ENCODE measurements at regions not wholly inside any gene's neighbourhood (a gene's known extent, or its start where the extent isn't known, plus 50 kb on each side); places are given as distances from the start of the nearest gene placed in this dataset.

GRCh38 chr2:180376066-180376465 is 369.0 kb upstream of the CWC22 start:
- no peak for ATAC-seq
- Mint-ChIP-seq H3K27ac (no peak overlapping the region), H3K4me1 (no peaks in the 10 kb centered on the region), H3K36me3 (no peaks in the 10 kb centered on the region), H3K27me3 (no peaks in the 10 kb centered on the region), H3K4me3 (no peak overlapping the region), H3K9me3 (peaks cover 0 to 5% (median 0%) of the 10 kb centered on the region in 11 donors)
- Histone ChIP-seq H3K4me3 (ENCODE audit: low read length) (no peak overlapping the region), H3K36me3 (ENCODE audit: control insufficient read depth in 2 of 3, insufficient read depth in 3 of 3, low read length in 3 of 3) (no peaks in the 10 kb centered on the region), H3K27me3 (ENCODE audit: control insufficient read depth in 2 of 2, insufficient read depth in 2 of 2, low read length in 2 of 2) (no peaks in the 10 kb centered on the region), H3K27ac (ENCODE audit: low read depth, low read length) (no peak overlapping the region), H3K9me3 (ENCODE audit: control insufficient read depth in 2 of 3, low read length in 3 of 3) (no peaks in the 10 kb centered on the region), H3K4me1 (ENCODE audit: control insufficient read depth in 2 of 2, insufficient read depth in 2 of 2, low read length in 2 of 2) (no peaks in the 10 kb centered on the region)
- DNase-seq = no peak
- CTCF ChIA-PET = no interaction called here
- POLR2A ChIA-PET = no interaction called here
- intact Hi-C loops (cut with micrococcal nuclease) = no loop called here

GRCh38 chr2:180374502-180375281 is 367.6 kb upstream of the CWC22 start:
- Histone ChIP-seq H3K9me3 (ENCODE audit: control insufficient read depth in 2 of 3, low read length in 3 of 3) (no peaks in the 10 kb centered on the region), H3K36me3 (ENCODE audit: control insufficient read depth in 2 of 3, insufficient read depth in 3 of 3, low read length in 3 of 3) (no peaks in the 10 kb centered on the region)
- H3K4me1 Mint-ChIP-seq = no peaks in the 10 kb centered on the region

DNA sequence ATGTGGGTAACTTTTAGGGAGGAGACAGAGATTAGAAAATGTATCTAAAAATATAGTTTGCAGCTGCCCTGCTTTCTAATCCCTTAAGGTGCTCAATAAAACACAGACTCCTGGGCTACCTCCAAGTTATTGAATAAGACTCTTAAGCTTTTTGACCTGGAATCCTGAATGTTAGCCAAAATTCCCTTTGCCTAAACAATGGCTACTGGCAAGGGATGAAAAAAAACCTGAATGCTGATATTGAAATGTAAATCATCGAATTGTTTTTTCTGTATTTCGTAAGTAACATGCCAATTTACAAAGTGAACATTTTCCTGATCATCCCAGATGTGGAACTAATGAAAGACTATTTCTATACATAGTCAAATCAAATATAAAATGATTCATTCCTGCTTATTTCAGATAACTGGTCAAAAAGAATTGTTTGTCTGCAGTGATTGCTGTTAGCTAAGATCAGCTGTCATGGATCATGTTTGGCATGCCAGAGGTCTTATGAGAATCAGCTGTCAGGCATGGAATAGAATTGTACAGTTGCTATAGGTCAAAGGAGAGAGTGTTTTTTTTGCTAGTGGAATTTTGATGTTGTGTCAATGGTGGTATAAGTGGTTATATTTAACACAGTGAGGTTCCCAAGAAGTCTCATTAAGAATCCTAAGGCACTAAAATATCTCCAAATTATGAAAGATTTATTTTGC is 363.6 kb upstream of the CWC22 start:
- no peaks in the 10 kb centered on the region for H3K4me1 Mint-ChIP-seq
- ATAC-seq (no peak), DNase-seq (no peak)
- H3K27ac Mint-ChIP-seq = no peak overlapping the region
- intact Hi-C loops (cut with micrococcal nuclease) = no loop called here
- CTCF ChIA-PET = no interaction called here
- Histone ChIP-seq H3K27ac (ENCODE audit: low read depth, low read length) (no peak overlapping the region), H3K9me3 (ENCODE audit: control insufficient read depth in 2 of 3, low read length in 3 of 3) (no peaks in the 10 kb centered on the region), H3K4me3 (ENCODE audit: low read length) (no peak overlapping the region), H3K27me3 (ENCODE audit: control insufficient read depth in 2 of 2, insufficient read depth in 2 of 2, low read length in 2 of 2) (no peaks in the 10 kb centered on the region), H3K36me3 (ENCODE audit: control insufficient read depth in 2 of 3, insufficient read depth in 3 of 3, low read length in 3 of 3) (no peaks in the 10 kb centered on the region), H3K4me1 (ENCODE audit: control insufficient read depth in 2 of 2, insufficient read depth in 2 of 2, low read length in 2 of 2) (no peaks in the 10 kb centered on the region)
- POLR2A ChIA-PET = no interaction called here
- no peaks in the 10 kb centered on the region for H3K36me3 Mint-ChIP-seq
- no peak overlapping the region for H3K4me3 Mint-ChIP-seq
- H3K9me3 Mint-ChIP-seq = peaks cover 0 to 4% (median 0%) of the 10 kb centered on the region in 11 donors
- H3K27me3 Mint-ChIP-seq = no peaks in the 10 kb centered on the region

More at GRCh38 chr2:180374502-180375281, 367.6 kb upstream of the CWC22 start:
- no peak overlapping the region for H3K27ac Mint-ChIP-seq
- H3K27me3 Mint-ChIP-seq = no peaks in the 10 kb centered on the region
- no peaks in the 10 kb centered on the region for H3K27me3 ChIP-seq (ENCODE audit: control insufficient read depth in 2 of 2, insufficient read depth in 2 of 2, low read length in 2 of 2)
- H3K4me3 Mint-ChIP-seq = no peak overlapping the region
- CTCF ChIA-PET = no interaction called here
- no peak overlapping the region for H3K27ac ChIP-seq (ENCODE audit: low read depth, low read length)
- peaks cover 0 to 5% (median 0%) of the 10 kb centered on the region in 11 donors for H3K9me3 Mint-ChIP-seq
- H3K36me3 Mint-ChIP-seq = no peaks in the 10 kb centered on the region
- no peak overlapping the region for H3K4me3 ChIP-seq (ENCODE audit: low read length)
- DNase-seq = no peak
- intact Hi-C loops (cut with micrococcal nuclease) = no loop called here
- no peaks in the 10 kb centered on the region for H3K4me1 ChIP-seq (ENCODE audit: control insufficient read depth in 2 of 2, insufficient read depth in 2 of 2, low read length in 2 of 2)
- no peak for ATAC-seq
- POLR2A ChIA-PET = no interaction called here

- H3K36me3 Mint-ChIP-seq = no peaks in the 10 kb centered on the region
- Histone ChIP-seq H3K36me3 (ENCODE audit: control insufficient read depth in 2 of 3, insufficient read depth in 3 of 3, low read length in 3 of 3) (no peaks in the 10 kb centered on the region), H3K27me3 (ENCODE audit: control insufficient read depth in 2 of 2, insufficient read depth in 2 of 2, low read length in 2 of 2) (no peaks in the 10 kb centered on the region), H3K4me3 (ENCODE audit: low read length) (no peak overlapping the region), H3K27ac (ENCODE audit: low read depth, low read length) (no peak overlapping the region), H3K4me1 (ENCODE audit: control insufficient read depth in 2 of 2, insufficient read depth in 2 of 2, low read length in 2 of 2) (no peaks in the 10 kb centered on the region), H3K9me3 (ENCODE audit: control insufficient read depth in 2 of 3, low read length in 3 of 3) (no peaks in the 10 kb centered on the region)
- peaks cover 0 to 4% (median 0%) of the 10 kb centered on the region in 11 donors for H3K9me3 Mint-ChIP-seq
- ChIA-PET POLR2A (no interaction called here), CTCF (no interaction called here)
- ATAC-seq = no peak
- no peaks in the 10 kb centered on the region for H3K4me1 Mint-ChIP-seq
- intact Hi-C loops (cut with micrococcal nuclease) = no loop called here
- no peak overlapping the region for H3K4me3 Mint-ChIP-seq
- H3K27ac Mint-ChIP-seq = no peak overlapping the region
- DNase-seq = no peak
- no peaks in the 10 kb centered on the region for H3K27me3 Mint-ChIP-seq
Observed at GRCh38 chr2:180368881-180369280, 361.8 kb upstream of the CWC22 start.

DNA sequence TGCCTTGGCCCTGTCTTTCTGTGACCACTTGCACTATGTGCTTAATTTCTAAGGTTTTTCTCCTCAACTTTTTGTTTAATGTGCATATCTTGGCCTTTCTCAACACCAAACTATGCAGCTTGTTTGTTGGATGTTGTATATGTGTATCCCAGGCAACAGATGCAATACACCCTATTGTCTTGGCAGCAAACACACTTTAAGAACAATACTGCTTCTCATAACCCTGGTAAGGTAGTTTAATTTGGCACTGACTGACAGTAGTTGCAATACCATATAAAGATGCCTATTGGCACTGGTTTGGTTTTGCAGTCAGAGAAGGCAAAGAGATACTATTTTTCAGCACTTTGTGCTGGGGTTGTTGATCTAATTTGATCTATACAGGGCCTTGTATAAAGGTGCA is 360.7 kb upstream of the CWC22 start:
- CTCF ChIA-PET = no interaction called here
- ATAC-seq = no peak
- Mint-ChIP-seq H3K27ac (no peak overlapping the region), H3K4me1 (no peaks in the 10 kb centered on the region), H3K36me3 (no peaks in the 10 kb centered on the region), H3K9me3 (peaks cover 0 to 4% (median 0%) of the 10 kb centered on the region in 11 donors), H3K27me3 (no peaks in the 10 kb centered on the region), H3K4me3 (no peak overlapping the region)
- intact Hi-C loops (cut with micrococcal nuclease) = no loop called here
- Histone ChIP-seq H3K4me1 (ENCODE audit: control insufficient read depth in 2 of 2, insufficient read depth in 2 of 2, low read length in 2 of 2) (no peaks in the 10 kb centered on the region), H3K4me3 (ENCODE audit: low read length) (no peak overlapping the region), H3K27me3 (ENCODE audit: control insufficient read depth in 2 of 2, insufficient read depth in 2 of 2, low read length in 2 of 2) (no peaks in the 10 kb centered on the region), H3K27ac (ENCODE audit: low read depth, low read length) (no peak overlapping the region), H3K9me3 (ENCODE audit: control insufficient read depth in 2 of 3, low read length in 3 of 3) (no peaks in the 10 kb centered on the region), H3K36me3 (ENCODE audit: control insufficient read depth in 2 of 3, insufficient read depth in 3 of 3, low read length in 3 of 3) (no peaks in the 10 kb centered on the region)
- POLR2A ChIA-PET = no interaction called here
- no peak for DNase-seq

DNA sequence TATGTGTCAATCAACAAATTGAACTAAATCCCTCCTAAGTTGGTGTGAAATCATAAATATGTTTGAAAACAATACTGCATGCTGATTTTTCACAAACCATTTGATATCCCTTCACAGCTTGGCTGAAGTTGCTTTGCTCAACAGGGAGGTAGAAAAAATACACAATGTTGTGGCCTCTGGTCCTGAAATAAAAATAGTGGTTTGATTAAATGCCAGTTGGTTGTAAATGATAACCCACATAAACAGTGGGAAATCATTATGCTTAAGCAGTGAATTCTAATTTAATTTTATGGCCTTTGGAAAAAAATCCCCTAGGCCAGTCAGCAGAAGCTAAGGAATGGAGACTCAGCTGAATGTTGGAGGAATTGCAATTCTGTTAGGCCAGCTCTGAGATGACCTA is 359.4 kb upstream of the CWC22 start:
- Histone ChIP-seq H3K27me3 (ENCODE audit: control insufficient read depth in 2 of 2, insufficient read depth in 2 of 2, low read length in 2 of 2) (no peaks in the 10 kb centered on the region), H3K36me3 (ENCODE audit: control insufficient read depth in 2 of 3, insufficient read depth in 3 of 3, low read length in 3 of 3) (no peaks in the 10 kb centered on the region), H3K9me3 (ENCODE audit: control insufficient read depth in 2 of 3, low read length in 3 of 3) (no peaks in the 10 kb centered on the region), H3K4me3 (ENCODE audit: low read length) (no peak overlapping the region), H3K4me1 (ENCODE audit: control insufficient read depth in 2 of 2, insufficient read depth in 2 of 2, low read length in 2 of 2) (no peaks in the 10 kb centered on the region), H3K27ac (ENCODE audit: low read depth, low read length) (no peak overlapping the region)
- Mint-ChIP-seq H3K4me3 (no peak overlapping the region), H3K9me3 (peaks cover 0 to 4% (median 0%) of the 10 kb centered on the region in 11 donors), H3K27ac (no peak overlapping the region), H3K36me3 (no peaks in the 10 kb centered on the region), H3K27me3 (no peaks in the 10 kb centered on the region), H3K4me1 (no peaks in the 10 kb centered on the region)
- CTCF ChIA-PET = no interaction called here
- POLR2A ChIA-PET = no interaction called here
- ATAC-seq (no peak), DNase-seq (no peak)
- intact Hi-C loops (cut with micrococcal nuclease) = no loop called here

DNA sequence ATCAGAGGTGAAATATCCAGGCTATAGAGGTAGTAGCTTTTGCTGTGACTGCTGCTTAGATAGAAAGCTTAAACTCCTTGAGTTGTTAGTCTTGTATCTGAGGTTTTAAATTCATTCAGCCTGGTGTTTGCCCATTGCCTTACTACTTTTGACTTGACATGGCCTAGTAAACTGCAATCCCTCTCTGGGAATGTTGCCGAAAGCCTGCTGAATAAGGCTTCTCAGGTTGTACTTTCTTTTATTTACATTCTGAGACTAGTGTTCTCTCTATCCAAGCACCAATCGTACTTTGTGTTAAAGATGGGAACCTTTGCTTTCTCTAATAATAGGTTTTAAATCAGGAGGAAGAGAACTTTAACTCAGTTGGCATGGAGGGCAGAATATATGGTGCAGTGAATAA is 357.6 kb upstream of the CWC22 start:
- no peak overlapping the region for H3K4me3 Mint-ChIP-seq
- no peaks in the 10 kb centered on the region for H3K36me3 Mint-ChIP-seq
- peaks cover 0 to 9% (median 0%) of the 10 kb centered on the region in 11 donors for H3K9me3 Mint-ChIP-seq
- H3K4me1 Mint-ChIP-seq = peaks cover 0 to 2% (median 0%) of the 10 kb centered on the region in 7 donors
- Histone ChIP-seq H3K27me3 (ENCODE audit: control insufficient read depth in 2 of 2, insufficient read depth in 2 of 2, low read length in 2 of 2) (no peaks in the 10 kb centered on the region), H3K27ac (ENCODE audit: low read depth, low read length) (no peak overlapping the region), H3K4me1 (ENCODE audit: control insufficient read depth in 2 of 2, insufficient read depth in 2 of 2, low read length in 2 of 2) (peaks cover 0 to 11% of the 10 kb centered on the region in 2 donors), H3K36me3 (ENCODE audit: control insufficient read depth in 2 of 3, insufficient read depth in 3 of 3, low read length in 3 of 3) (no peaks in the 10 kb centered on the region), H3K4me3 (ENCODE audit: low read length) (no peak overlapping the region), H3K9me3 (ENCODE audit: control insufficient read depth in 2 of 3, low read length in 3 of 3) (no peaks in the 10 kb centered on the region)
- H3K27ac Mint-ChIP-seq = no peak overlapping the region
- intact Hi-C loops (cut with micrococcal nuclease) = no loop called here
- CTCF ChIA-PET = no interaction called here
- no peaks in the 10 kb centered on the region for H3K27me3 Mint-ChIP-seq
- no peak for ATAC-seq
- no peak for DNase-seq
- POLR2A ChIA-PET = no interaction called here

Data from naive thymus-derived CD4-positive, alpha-beta T cell (primary cell).